Endothelial cell of umbilical vein (primary cell): ENCODE measurements at regions not wholly inside any gene's neighbourhood (a gene's known extent, or its start where the extent isn't known, plus 50 kb on each side); places are given as distances from the start of the nearest gene placed in this dataset.

Experiments
- FOS ChIP-seq: IDR thresholded peaks from 2 replicates; pipeline ENCODE4 v1.6.1; 2011; ENCODE audit warnings: mild to moderate bottlenecking, low read length, moderate library complexity, borderline replicate concordance; ENCODE audit not compliant: insufficient read depth
- POLR2AphosphoS5 ChIP-seq: IDR thresholded peaks from 2 replicates; pipeline ENCODE4 v1.6.1; 2012; ENCODE audit warnings: low read depth, mild to moderate bottlenecking, control low read depth, low read length, moderate library complexity; ENCODE audit not compliant: insufficient read depth
- TF ChIP-seq, protein P1 (sequence below), 2 donors: IDR thresholded peaks; 1 replicate in 1 of 2; 2 replicates in 1 of 2; pipeline ENCODE4 v1.5.1; 2011; ENCODE audit warnings: low read length in 2 of 2, mild to moderate bottlenecking in 2 of 2, moderate library complexity in 2 of 2, control low read depth in 1 of 2, inconsistent platforms in 1 of 2, low read depth in 1 of 2; ENCODE audit not compliant: insufficient read depth in 1 of 2; ENCODE audit errors: extremely low read depth in 1 of 2

DNA sequence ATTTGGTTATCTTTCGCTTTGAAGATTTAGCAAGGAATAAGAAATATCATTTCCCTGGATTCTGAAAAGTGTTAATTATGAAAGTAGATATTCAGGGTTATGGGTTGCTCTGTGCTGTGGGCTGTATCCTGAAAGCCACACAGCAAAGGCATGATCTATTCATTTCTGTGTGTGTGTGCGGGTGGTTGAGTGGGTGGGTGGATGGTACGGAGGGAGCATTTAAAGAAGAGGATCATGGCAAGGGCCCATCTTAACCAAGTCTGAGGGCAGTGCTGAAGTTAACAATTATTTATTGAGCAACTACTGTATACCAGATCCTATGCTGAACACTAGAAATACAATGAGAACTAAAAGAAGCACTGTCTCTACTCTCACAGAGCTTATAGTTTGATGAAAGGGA is 178.2 kb upstream of the ZEB2 start:
- TF ChIP-seq, protein P1, sequence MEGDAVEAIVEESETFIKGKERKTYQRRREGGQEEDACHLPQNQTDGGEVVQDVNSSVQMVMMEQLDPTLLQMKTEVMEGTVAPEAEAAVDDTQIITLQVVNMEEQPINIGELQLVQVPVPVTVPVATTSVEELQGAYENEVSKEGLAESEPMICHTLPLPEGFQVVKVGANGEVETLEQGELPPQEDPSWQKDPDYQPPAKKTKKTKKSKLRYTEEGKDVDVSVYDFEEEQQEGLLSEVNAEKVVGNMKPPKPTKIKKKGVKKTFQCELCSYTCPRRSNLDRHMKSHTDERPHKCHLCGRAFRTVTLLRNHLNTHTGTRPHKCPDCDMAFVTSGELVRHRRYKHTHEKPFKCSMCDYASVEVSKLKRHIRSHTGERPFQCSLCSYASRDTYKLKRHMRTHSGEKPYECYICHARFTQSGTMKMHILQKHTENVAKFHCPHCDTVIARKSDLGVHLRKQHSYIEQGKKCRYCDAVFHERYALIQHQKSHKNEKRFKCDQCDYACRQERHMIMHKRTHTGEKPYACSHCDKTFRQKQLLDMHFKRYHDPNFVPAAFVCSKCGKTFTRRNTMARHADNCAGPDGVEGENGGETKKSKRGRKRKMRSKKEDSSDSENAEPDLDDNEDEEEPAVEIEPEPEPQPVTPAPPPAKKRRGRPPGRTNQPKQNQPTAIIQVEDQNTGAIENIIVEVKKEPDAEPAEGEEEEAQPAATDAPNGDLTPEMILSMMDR (IDR thresholded peaks at IDR 0.05; ENCODE audit: extremely low read depth in 1 of 2, insufficient read depth in 1 of 2, low read depth in 1 of 2, low read length in 2 of 2) = no peak
- TF ChIP-seq POLR2AphosphoS5 (no peak), FOS (no peak)
